GM12878 (cell line): ENCODE measurements at regions not wholly inside any gene's neighbourhood (a gene's known extent, or its start where the extent isn't known, plus 50 kb on each side); places are given as distances from the start of the nearest gene placed in this dataset.

Source experiments
- ATAC-seq: fragments of 200-7000 bp; cut with Tn5 transposase; 3 replicates; pipeline ENCODE4 v1.9.1; 2020; ENCODE audit warnings: mild to moderate bottlenecking, moderate library complexity
- BruUV-seq: library from RNA; stranded (reverse); fragments of 400-500 nt; replicated peaks from 2 replicates; lab custom pipeline; 2021; lab: Mats Ljungman, UMichigan
- CTCF ChIA-PET: fragments of 300-600 bp; sonication (Branson Sonifier 250); formaldehyde crosslinking; extraction: SDS; loops from one replicate; lab custom pipeline; 2021; ENCODE audit warnings: inconsistent platforms; lab: Yijun Ruan, JAX
- POLR2A ChIA-PET: fragments of 350-600 bp; formaldehyde crosslinking; extraction: SDS; loops from one replicate; lab custom pipeline; 2021; ENCODE audit warnings: inconsistent platforms; lab: Charles Lee
- RAD21 ChIA-PET: fragments of 300-600 bp; sonication (Branson Sonifier 250); formaldehyde crosslinking; loops from one replicate; lab custom pipeline; 2023; ENCODE audit warnings: antibody characterized with exemption; ENCODE audit not compliant: unreplicated experiment; lab: Charles Lee
- SMC1A ChIA-PET: fragments of 300-600 bp; sonication (Branson Sonifier 250); formaldehyde crosslinking; loops from one replicate; lab custom pipeline; 2023; ENCODE audit not compliant: unreplicated experiment, uncharacterized antibody; lab: Charles Lee
- DNase-seq: peaks from one replicate; pipeline ENCODE4 v3.0.0-alpha.2; 2011; ENCODE audit warnings: low read depth, low spot score
- FAIRE-seq: peaks from 3 replicates; lab custom pipeline; 2011; peaks lifted over from hg19 to GRCh38; lab: Jason Lieb, UNC
- H2AFZ ChIP-seq: 2 replicates; pipeline ENCODE4 v1.6.0; 2011; ENCODE audit warnings: low read depth, low read length, control low read depth; ENCODE audit not compliant: control insufficient read depth
- H3K27ac ChIP-seq: 2 replicates; pipeline ENCODE4 v1.5.1; 2011; ENCODE audit warnings: control low read depth; ENCODE audit not compliant: control insufficient read depth, insufficient read depth
- H3K27me3 ChIP-seq, 2 experiments: replicated peaks in 1 of 2; 2 replicates each; pipeline versions ENCODE4 v1.6.0 to v1.6.1; 2011; ENCODE audit warnings: low read length in 1 of 2; ENCODE audit not compliant: control insufficient read depth in 2 of 2, insufficient read depth in 2 of 2
- H3K36me3 ChIP-seq, 2 experiments: 2 replicates each; pipeline ENCODE4 v1.5.1; 2011; ENCODE audit warnings: low read length in 1 of 2; ENCODE audit not compliant: control insufficient read depth in 2 of 2, insufficient read depth in 2 of 2
- H3K4me1 ChIP-seq: 2 replicates; pipeline ENCODE4 v1.6.1; 2011; ENCODE audit warnings: mild to moderate bottlenecking, low read length, moderate library complexity, mixed read lengths; ENCODE audit not compliant: control insufficient read depth, insufficient read depth
- H3K4me2 ChIP-seq: 2 replicates; pipeline ENCODE4 v1.6.0; 2011; ENCODE audit warnings: control low read depth; ENCODE audit not compliant: control insufficient read depth, insufficient read depth
- H3K4me3 ChIP-seq: fragments of 200-600 bp; sonication (generic); 2 replicates; pipeline ENCODE4 v1.5.1; 2016
- H3K79me2 ChIP-seq: 2 replicates; pipeline ENCODE4 v1.6.0; 2011; ENCODE audit warnings: low read length; ENCODE audit not compliant: control insufficient read depth, insufficient read depth
- H3K9ac ChIP-seq: 2 replicates; pipeline ENCODE4 v1.8.0; 2011; ENCODE audit warnings: low read length, control low read depth, mixed read lengths; ENCODE audit not compliant: control insufficient read depth, insufficient read depth
- H3K9me3 ChIP-seq: replicated peaks from 3 replicates; pipeline ENCODE4 v1.5.1; 2011; ENCODE audit warnings: mild to moderate bottlenecking, low read length; ENCODE audit not compliant: control insufficient read depth, insufficient read depth
- H4K20me1 ChIP-seq: 2 replicates; pipeline ENCODE4 v1.6.0; 2011; ENCODE audit not compliant: control insufficient read depth, insufficient read depth
- CHD1 ChIP-seq: IDR thresholded peaks from 2 replicates; pipeline ENCODE4 v1.6.1; 2012; ENCODE audit warnings: low read depth, low read length, improper control_type of control experiment
- GABPA ChIP-seq: IDR thresholded peaks from 2 replicates; pipeline ENCODE4 v1.6.1; 2014; ENCODE audit warnings: antibody characterized with exemption, low read depth, mild to moderate bottlenecking, inconsistent platforms
- MTA3 ChIP-seq: IDR thresholded peaks from 2 replicates; pipeline ENCODE4 v1.6.1; 2012; ENCODE audit warnings: low read length, inconsistent platforms, borderline replicate concordance
- PAX8 ChIP-seq: fragments of 450-650 bp; IDR thresholded peaks from 2 replicates; pipeline ENCODE4 v1.6.1; 2017; ENCODE audit warnings: mild to moderate bottlenecking, moderate library complexity
- SMAD1 ChIP-seq: fragments of 450-650 bp; IDR thresholded peaks from 2 replicates; pipeline ENCODE4 v1.6.1; 2018; ENCODE audit warnings: mild to moderate bottlenecking, low read depth; ENCODE audit not compliant: partially characterized antibody
- SMARCA5 ChIP-seq: fragments of 450-650 bp; IDR thresholded peaks from 2 replicates; pipeline ENCODE4 v1.6.1; 2017; ENCODE audit warnings: mild to moderate bottlenecking
- WGBS: methylation state at CpG from one replicate; pipeline ENCODE4 v1.1.6; 2016; ENCODE audit warnings: low lambda C conversion rate; ENCODE audit not compliant: insufficient replicate concordance, insufficient coverage; ENCODE audit errors: missing lambda C conversion rate; 5-methylcytosine and 5-hydroxymethylcytosine counted together
- in situ Hi-C: fragments of 300-500 bp; cut with MboI; formaldehyde crosslinking; loops from 9 replicates; pipeline ENCODE4 v1.14.3; 2018; ENCODE audit warnings: mixed read lengths
- intact Hi-C: fragments of 100-400 bp; cut with micrococcal nuclease; formaldehyde crosslinking; loops from one replicate; pipeline ENCODE4 v1.14.2; 2022; ENCODE audit not compliant: unreplicated experiment
- TF ChIP-seq, protein P1 (sequence below): fragments of 450-650 bp; IDR thresholded peaks from 2 replicates; pipeline ENCODE4 v1.6.1; 2017; ENCODE audit warnings: borderline replicate concordance
- TF ChIP-seq, protein P2 (sequence below): IDR thresholded peaks from 2 replicates; pipeline ENCODE4 v1.6.1; 2012; ENCODE audit warnings: improper control_type of control experiment, low read depth, low read length; ENCODE audit not compliant: insufficient replicate concordance

DNA sequence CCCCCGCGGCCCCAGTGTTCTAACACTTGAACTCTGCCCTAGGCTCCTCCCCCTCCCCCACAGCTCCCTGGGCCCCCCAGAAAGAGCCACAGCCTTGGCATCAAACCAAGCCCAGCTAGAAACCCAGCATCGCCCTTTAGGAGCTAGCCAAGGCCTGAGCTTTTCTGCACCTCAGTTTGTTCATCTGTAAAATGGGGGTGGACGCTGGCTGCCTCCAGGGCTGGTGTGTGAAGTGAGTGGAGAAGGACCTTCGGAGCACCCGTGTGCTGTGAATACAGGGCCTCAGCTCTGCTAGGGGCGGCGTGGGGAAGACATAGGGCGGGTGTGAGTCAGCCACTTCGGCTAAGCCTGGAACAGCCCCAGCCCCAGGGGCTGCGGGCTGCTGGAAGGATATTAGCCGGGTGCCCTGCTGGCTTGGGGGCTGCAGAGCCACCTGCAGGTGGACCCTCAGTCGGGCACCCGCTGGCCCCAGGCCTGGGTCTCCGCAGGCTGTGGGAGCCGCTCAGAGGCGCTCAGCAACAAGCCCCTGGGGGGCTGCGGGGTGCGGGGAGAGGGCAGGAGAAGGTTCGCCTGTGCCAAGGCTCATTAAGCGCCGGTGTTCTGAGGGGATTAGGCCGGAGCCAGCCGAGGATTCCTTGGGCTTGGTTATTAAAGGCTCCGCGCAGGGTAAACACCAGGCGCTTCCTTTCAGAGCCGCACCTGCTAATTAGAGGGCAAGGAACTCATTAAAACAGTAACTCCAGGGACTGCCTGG is 217.0 kb upstream of the CIBAR2 start:
- ChIA-PET POLR2A (interaction anchor here (0.6 kb wide), 1 partner anchor 34 kb away, joined by 3 read pairs; no protein-coding TSS in a partner anchor), CTCF (interaction anchor here (0.5 to 0.6 kb wide), 2 partner anchors 29 to 176 kb away, joined by 3 to 5 read pairs; no protein-coding TSS in a partner anchor), RAD21 (no interaction called here)
- FAIRE-seq, result no peak
- Histone ChIP-seq H2AFZ (no peak overlapping the region), H3K4me2 (no peak overlapping the region), H3K27me3 (peaks cover 0 to 15% of the 10 kb centered on the region in 2 experiments; a peak in 3 of 4 replicates), H3K4me1 (no peaks in the 10 kb centered on the region)
- BruUV-seq, result no TSS peak
- TF ChIP-seq GABPA, result no peak
- TF ChIP-seq MTA3, result no peak
- no peak for TF ChIP-seq CHD1
- TF ChIP-seq, all 136 proteins: peak for 0
- intact Hi-C loops, result no loop called here
- no peaks in the 10 kb centered on the region; the same call in 2 of the 3 replicates for H3K9me3 ChIP-seq
- in situ Hi-C loops, result no loop called here
- H3K4me3 ChIP-seq, result no peak overlapping the region
- H3K79me2 ChIP-seq, result no peaks in the 10 kb centered on the region
- no peaks in the 10 kb centered on the region for H4K20me1 ChIP-seq
- SMC1A ChIA-PET, result no interaction called here
- no peaks in the 10 kb centered on the region for H3K36me3 ChIP-seq
- no peak overlapping the region for H3K27ac ChIP-seq
- DNase-seq (no peak), ATAC-seq (no peak)
- WGBS, result 25% methylated on average over 28 of the region's 28 CpGs
- H3K9ac ChIP-seq, result no peak overlapping the region

DNA sequence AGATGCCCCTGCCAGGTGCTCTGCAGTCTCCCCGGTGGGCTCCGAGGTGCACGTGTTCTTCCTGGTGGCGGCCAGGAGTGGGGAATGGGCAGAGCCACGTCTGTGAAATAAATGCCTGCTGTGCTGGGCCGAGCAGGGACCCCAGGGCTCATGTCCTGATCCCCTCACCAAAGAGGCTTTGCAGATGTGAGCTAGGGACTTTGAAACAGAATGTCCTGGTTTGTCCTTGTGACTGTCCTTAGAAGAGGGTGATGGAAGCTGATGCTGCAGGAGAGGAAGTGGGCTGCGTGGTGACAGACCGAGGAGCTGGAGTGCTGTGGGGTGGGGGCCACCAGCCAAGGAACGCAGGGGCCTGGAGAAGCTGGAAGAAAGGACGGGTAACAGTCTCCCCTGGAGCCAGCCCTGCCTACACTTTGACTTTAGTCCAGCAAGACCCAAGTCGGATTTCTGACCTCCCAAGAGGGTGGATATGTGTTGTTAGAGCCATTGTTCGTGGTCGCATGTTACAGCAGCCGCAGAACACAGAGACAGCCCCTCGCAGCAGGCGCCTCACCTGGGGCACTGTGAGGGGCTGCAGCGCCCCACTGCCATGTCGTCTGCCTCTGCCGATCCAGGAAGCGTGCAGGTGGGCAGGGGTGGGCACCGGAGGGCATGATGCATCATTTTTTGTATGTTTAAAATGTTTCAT is 217.9 kb upstream of the CIBAR2 start:
- CTCF ChIA-PET, result interaction anchor here (1.2 to 1.5 kb wide), 2 partner anchors 33 to 98 kb away, joined by 4 to 6 read pairs; no protein-coding TSS in a partner anchor
- Histone ChIP-seq H3K36me3 (no peaks in the 10 kb centered on the region), H3K4me3 (no peak overlapping the region), H4K20me1 (no peaks in the 10 kb centered on the region), H3K9me3 (no peaks in the 10 kb centered on the region; the same call in 2 of the 3 replicates), H2AFZ (no peak overlapping the region), H3K9ac (no peak overlapping the region), H3K27ac (no peak overlapping the region), H3K27me3 (peaks cover 0 to 15% of the 10 kb centered on the region in 2 experiments; a peak in 3 of 4 replicates), H3K79me2 (no peaks in the 10 kb centered on the region), H3K4me2 (no peak overlapping the region), H3K4me1 (no peaks in the 10 kb centered on the region)
- ATAC-seq (no peak; the same call in 2 of the 3 replicates), FAIRE-seq (no peak), DNase-seq (no peak)
- no TSS peak for BruUV-seq
- in situ Hi-C loops (no loop called here), intact Hi-C loops (loop anchor here (10.0 kb wide), 1 partner anchor 215 kb away; the partner anchor contains the start of gene CIBAR2)
- POLR2A ChIA-PET, result no interaction called here
- RAD21 ChIA-PET, result interaction anchor here (1.4 kb wide), 1 partner anchor 215 kb away, joined by 5 read pairs; no protein-coding TSS in a partner anchor
- SMC1A ChIA-PET, result interaction anchor here (1.1 to 1.6 kb wide), 2 partner anchors 22 to 25 kb away, joined by 3 to 5 read pairs; no protein-coding TSS in a partner anchor
- WGBS, result 15% methylated on average over 21 of the region's 21 CpGs
- TF ChIP-seq SMARCA5 (no peak), SMAD1 (no peak), PAX8 (no peak)
- TF ChIP-seq, protein P1, sequence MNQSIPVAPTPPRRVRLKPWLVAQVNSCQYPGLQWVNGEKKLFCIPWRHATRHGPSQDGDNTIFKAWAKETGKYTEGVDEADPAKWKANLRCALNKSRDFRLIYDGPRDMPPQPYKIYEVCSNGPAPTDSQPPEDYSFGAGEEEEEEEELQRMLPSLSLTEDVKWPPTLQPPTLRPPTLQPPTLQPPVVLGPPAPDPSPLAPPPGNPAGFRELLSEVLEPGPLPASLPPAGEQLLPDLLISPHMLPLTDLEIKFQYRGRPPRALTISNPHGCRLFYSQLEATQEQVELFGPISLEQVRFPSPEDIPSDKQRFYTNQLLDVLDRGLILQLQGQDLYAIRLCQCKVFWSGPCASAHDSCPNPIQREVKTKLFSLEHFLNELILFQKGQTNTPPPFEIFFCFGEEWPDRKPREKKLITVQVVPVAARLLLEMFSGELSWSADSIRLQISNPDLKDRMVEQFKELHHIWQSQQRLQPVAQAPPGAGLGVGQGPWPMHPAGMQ, result no peak
- TF ChIP-seq, protein P2, sequence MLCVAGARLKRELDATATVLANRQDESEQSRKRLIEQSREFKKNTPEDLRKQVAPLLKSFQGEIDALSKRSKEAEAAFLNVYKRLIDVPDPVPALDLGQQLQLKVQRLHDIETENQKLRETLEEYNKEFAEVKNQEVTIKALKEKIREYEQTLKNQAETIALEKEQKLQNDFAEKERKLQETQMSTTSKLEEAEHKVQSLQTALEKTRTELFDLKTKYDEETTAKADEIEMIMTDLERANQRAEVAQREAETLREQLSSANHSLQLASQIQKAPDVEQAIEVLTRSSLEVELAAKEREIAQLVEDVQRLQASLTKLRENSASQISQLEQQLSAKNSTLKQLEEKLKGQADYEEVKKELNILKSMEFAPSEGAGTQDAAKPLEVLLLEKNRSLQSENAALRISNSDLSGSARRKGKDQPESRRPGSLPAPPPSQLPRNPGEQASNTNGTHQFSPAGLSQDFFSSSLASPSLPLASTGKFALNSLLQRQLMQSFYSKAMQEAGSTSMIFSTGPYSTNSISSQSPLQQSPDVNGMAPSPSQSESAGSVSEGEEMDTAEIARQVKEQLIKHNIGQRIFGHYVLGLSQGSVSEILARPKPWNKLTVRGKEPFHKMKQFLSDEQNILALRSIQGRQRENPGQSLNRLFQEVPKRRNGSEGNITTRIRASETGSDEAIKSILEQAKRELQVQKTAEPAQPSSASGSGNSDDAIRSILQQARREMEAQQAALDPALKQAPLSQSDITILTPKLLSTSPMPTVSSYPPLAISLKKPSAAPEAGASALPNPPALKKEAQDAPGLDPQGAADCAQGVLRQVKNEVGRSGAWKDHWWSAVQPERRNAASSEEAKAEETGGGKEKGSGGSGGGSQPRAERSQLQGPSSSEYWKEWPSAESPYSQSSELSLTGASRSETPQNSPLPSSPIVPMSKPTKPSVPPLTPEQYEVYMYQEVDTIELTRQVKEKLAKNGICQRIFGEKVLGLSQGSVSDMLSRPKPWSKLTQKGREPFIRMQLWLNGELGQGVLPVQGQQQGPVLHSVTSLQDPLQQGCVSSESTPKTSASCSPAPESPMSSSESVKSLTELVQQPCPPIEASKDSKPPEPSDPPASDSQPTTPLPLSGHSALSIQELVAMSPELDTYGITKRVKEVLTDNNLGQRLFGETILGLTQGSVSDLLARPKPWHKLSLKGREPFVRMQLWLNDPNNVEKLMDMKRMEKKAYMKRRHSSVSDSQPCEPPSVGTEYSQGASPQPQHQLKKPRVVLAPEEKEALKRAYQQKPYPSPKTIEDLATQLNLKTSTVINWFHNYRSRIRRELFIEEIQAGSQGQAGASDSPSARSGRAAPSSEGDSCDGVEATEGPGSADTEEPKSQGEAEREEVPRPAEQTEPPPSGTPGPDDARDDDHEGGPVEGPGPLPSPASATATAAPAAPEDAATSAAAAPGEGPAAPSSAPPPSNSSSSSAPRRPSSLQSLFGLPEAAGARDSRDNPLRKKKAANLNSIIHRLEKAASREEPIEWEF, result no peak
